Activated gamma-delta T cell treated with anti-CD3 and anti-CD28 coated beads, Interleukin-2, amount 50 U/mL, for 16 hours (primary cell): ENCODE measurements at regions not wholly inside any gene's neighbourhood (a gene's known extent, or its start where the extent isn't known, plus 50 kb on each side); places are given as distances from the start of the nearest gene placed in this dataset.
A peak's percentile ranks its signal among the peaks of the same experiment; 100 is the strongest.

ENCODE experiments used
- DNase-seq: peaks from one replicate; pipeline ENCODE4 v3.0.0-alpha.2; 2020; ENCODE audit warnings: low read depth

DNA sequence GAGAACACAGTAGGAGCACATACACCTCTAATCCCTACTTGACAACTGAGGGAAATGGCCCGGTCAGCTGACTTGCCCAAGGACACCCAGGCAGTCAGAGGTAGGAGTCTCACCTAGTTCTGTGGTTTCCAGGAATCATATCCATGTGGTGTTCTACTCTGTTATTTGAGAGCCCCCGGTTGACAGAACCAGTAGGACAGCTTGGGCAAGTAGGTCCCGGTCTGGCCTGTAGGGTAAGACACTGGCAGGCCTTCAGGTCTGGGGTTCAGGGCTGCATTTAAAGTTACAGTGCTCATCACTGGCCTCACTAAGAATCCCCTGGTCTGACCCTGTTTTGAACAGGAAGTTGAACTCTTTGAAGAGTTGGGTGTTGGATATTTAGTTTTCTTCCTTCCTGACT is 476.1 kb downstream of the SHQ1 start:
- no peak for DNase-seq

DNA sequence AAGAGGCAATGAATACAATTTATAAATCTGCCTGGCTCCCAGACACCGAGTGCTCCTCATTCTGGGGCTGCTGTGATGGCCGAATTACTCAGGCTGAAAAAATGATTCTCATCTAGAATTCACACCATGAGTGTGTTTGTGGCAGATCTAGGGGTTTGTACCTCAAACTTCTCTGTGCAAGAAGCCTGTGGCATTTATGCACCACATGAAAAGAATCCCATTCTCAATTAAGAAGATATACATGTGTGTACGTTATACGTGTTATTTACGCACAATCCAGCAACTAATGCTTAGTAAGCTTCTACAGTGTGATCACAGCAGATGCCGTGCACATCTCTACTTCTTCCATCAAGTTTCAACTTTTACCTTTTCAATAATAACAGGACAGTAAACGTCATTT is 476.8 kb downstream of the SHQ1 start:
- no peak for DNase-seq

DNA sequence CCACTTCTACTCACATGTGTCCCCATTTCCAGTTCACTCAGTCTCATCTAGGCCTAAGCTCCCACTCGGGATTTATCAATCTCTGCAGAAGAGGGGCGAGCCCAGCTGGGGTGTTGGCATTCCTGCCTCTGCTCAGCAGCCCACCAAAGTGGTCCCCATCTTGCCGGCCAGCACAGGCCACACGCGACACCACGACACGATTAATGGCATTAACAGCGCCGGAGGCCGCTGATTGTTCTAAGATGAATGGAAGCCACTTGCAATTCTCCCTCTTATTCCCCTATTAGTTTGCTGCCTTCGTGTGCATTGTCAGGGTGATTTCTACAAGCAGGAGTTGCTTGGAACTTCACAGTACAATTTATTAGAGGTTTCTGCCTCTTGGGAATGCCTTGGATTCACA is 477.3 kb downstream of the SHQ1 start:
- no peak for DNase-seq

DNA sequence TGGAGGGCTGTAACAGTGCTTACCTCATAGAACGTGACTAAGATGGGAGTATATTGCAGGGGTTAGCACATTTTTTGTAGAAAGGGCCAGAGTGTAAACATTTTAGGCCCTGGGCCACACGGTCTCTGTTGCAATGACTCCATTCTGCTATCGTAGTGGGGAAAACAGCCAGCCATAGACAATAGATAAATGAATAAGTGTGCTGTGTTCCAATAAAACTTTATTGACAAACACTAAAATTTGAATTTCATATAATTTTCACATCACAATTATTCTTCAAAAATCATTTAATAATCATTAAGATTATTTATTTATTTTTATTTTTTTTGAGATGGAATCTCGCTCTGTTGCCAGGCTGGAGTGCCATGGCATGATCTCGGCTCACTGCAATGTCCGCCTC is 478.6 kb downstream of the SHQ1 start:
- no peak for DNase-seq

DNA sequence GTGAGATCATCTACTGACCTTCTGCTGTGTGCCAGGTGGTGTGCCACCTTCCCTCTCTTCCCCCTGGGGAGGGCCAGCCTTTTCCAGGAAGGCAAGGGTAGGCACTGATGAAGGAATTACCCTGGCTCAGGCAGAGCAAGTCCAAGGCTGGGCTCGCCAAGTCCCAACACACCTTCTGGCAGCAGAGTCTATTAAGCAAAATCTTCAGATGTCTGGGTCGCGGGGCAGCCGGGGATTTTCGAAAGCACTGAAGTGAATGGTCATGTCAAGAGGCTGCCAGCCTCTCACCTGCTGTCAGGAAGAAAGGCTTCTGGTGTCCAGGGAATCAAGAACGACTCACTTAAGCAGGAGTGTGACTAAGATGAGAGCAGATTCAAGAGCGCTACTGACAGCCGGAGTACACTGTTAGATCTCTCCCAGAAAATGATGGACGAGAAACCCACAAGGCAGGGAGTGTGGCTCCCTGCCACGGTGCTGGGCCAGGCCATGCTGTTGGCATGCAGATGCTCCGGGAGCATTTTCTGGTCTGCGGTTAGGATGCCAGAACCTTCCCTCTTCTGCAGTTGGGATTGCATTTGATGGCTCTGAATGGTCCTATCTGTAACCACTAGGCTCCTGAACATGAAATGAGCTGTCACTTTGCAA is 479.8 kb downstream of the SHQ1 start:
- no peak for DNase-seq

DNA sequence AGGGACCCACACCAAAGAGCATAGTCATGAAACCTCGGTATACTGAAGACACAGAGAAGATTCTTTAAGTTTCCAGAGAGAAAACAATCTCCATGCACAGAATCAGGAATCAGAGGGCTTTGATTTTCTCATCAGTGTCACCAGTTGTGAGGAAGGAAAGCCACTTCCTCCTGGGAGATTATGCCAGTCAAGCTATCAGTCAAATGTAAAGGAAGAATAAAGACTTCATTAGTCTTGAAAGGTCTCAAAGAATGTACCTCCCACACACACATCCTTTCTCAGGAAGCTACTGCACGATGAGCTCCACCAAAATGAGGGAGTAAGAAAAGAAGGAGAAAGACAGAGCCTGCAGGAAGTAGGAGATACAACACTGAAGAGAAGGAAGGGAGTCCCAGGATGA is 486.3 kb downstream of the SHQ1 start:
- DNase-seq: no peak

DNA sequence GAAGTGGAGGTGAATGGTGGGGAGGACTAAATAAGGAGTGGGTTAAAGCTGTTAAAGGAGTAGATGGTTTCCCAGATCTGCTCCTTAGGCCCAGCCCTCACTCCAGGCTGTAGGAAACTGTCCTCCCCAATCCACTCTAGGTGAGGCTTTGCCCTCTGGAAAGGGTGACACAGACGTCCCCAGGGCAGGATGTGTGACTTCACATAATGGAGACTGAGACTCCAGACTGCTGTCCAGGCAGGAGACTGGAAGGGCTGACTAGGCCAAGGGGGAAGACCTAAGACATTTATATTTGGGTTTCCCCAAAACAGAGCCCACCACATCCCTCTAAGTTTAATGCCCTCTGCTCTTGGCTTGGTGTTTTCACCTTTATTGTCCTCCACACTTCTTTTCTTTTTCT is 488.5 kb downstream of the SHQ1 start:
- no peak for DNase-seq

DNA sequence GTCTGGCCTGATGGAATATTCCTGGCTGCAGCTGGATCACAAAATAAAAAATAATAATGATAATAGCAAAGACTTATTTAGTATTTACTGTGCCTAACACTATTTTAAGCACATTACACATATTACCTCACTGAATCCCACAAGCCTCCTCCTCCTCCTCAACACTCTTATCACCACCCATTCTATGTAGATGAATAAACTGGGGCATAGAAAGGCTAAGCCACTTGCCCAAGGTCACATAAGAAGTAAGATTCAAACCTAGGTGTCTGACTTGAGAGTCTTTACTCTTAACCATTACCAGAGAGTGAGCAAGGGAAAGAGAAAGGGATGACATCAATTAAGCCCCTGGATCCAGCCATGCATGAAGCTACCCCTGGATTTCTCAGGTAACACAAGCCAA is 493.1 kb downstream of the SHQ1 start:
- DNase-seq: no peak

DNA sequence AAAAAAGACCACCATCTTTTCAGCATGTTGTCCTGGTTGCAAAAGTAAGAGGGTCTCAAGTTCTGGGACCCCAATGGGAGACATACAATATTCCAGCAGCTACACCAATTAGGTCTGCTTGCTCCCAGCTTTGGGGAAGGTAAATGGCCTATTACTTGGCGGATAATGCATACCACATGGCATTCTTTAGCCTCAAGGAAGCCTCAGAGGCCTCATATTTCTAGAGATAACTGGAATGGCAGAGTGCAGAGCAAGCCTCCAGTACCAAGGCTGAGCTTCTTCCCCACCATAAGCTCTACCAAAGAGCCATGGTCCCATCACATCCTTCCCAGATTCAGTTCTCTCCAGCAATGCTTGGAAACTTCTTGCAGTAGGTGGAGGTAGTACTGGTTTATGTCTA is 493.8 kb downstream of the SHQ1 start:
- no peak for DNase-seq

DNA sequence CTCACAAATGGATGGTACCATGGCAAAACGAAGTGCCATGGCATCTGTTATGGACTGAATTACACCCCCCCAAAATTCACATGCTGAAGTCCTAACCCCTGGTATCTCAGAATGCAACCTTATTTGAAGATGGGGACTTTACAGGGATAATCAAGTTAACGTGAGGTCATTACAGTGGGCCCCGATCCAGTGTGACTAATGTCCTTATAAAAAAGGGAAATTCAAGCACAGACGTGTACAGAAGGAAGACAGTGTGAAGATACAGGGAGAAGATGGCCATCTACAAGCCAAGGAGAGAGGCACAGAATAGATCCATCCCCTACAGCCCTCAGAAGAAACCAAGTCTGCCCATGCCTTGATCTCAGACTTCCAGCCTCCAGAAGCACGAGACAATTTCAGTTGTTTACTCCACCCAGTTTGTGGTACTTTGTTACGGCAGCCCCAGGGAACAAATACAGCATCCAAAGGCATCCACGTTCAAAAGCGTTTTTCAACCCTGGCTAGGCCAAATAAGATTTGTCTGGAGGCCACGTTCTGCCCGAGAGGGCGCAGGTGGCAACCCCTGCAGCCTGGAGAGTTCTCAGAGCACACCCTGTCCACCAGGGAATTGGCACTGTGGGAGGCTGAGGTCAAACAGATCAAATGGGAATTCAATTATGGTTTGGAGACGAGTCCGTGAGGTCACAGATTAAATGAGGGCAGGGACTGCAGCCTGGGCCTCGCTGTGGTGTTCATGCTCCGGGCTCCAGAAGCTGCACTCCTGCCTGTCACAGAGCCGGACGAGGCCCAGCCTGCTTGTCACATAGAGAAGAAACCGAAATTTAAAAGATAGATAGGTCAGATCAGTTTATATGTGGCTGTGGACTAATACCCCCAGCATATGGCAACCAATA is 494.8 kb downstream of the SHQ1 start:
- no peak for DNase-seq

DNA sequence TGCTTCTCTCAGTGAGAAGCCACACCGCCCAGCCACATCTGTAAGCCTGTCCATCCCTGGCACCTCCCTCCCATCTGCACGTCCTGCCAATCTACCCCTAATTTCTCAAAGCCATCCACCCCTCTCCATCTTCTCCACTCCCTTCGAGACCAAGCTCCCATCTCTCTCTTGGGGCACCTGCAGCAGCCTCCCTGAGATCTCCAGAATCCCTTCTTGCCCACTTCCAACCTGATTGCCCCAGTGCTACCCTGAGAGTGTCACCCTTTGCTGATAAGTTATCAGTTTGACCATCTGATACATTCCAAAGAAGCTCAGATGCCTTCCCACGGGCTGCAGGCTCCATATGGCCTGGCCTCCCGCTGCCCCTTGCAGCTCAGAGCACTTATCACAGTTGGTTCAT is 496.1 kb downstream of the SHQ1 start:
- DNase-seq: no peak

DNA sequence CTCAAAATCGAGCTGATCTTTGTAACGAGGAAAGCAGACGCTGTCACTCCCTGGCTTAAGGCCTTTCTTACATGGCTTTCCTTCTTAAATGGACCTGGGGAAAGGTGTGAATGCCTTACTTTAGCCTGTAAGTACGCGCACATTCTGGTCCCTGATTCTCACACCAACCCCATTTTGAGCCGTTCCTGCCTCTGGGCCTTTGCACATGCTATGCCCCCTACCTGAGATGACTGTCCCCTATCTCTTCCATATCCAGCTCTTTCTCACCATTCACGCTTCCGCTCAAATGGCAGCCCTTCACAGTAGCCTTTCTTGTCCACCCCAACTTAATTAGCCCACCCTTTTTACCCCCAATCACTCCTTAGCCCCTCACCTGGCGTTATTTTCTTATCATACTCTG is 496.7 kb downstream of the SHQ1 start:
- no peak for DNase-seq

DNA sequence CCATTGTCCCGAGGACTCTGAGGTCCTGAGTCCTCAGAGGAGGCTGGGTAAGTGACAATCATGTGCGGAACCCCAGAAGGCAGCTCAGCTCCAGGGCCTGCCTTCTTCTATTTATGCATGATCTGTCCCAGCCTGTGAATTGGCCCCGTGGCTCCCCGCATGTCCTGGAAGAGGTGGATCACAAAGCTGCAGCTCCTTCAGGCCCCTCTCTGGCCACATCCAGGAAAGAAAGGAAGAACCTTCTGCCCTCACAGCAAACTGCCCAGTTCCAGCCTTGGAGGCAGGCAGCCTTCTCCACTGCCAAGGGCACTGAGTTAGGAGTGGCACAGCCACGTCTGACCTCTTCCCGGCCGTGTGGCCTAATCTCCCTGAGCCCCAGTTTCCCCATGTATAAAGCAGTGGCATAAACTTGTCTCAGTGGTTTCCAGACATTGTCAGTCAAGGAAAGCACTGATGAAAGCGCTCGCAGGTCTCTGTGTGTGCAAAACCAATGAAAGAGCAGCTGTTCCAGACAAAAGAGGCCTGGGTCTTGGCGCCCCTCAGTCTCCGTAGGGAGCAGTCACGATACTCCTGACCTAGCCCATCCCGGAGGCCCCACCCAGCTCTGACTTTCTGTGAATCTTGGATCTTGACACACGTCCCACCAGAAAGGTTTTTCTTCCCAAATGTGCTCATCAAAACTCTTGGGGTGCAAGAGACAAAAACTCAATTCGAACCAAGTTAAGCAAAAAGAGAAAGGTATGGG is 497.3 kb downstream of the SHQ1 start:
- DNase-seq: no peak

DNA sequence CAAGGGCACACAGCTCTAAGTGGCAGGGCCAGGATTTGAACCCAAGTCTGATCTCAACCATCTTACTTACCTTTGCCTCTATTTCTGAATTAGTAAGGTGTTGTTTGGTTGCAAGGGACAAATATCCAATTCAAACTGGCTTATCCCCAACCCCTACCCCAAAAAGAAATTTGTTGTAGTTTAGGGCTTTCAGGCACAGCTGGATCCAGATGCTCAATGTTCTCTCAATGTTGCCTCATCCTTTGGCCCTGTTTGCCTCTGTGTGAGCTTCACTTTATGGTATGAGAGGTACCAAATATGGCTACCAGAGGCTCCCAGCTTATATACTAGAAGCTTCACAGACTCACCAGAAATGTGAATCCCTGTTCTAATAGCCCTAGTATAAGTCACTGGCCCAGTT is 499.9 kb downstream of the SHQ1 start:
- DNase-seq: no peak

DNA sequence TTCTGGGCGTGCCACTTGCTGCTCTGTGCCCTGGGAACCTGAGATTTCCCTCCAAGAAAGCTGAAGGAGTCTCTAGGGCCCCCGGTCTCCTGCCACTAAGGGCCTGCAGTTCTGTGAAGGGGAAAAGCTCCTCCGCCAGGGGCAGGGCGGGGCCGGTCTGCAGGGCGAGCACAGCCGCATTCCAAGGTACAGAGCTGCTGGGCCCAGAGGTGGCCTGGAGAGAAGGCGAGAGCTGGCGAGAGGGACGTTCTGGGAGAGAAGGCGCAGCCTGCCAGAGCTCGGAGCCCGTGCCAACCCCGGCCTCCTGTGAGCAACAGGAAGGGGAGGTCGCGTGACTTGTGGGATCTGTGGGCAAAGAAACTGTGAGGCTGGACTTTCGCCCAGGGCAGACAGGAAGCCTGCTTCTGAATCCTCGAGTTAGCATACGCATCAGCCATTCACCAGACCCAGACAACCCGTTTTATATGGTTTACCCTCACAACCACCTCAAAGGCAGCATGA is 500.4 kb downstream of the SHQ1 start:
- DNase-seq: peak; percentile 19

DNA sequence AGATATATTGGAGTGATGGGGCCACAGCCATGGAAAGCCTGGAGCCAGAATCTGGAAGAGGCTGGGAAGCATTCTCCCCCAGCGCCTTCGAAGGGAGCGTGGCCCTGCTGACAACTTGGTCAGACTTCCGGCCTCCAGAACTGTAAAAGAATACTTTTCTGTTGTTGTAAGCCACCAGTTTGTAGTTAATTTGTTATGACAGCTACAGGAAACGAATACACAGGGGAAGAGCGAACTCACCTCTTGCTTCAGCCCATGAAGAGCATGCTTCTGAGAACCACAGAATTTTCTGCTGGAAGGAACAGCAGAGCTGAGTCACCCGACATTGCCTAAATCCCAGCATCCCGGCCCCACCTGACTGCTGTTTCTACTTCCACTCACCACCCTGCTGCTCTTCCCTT is 501.7 kb downstream of the SHQ1 start:
- DNase-seq: no peak

DNA sequence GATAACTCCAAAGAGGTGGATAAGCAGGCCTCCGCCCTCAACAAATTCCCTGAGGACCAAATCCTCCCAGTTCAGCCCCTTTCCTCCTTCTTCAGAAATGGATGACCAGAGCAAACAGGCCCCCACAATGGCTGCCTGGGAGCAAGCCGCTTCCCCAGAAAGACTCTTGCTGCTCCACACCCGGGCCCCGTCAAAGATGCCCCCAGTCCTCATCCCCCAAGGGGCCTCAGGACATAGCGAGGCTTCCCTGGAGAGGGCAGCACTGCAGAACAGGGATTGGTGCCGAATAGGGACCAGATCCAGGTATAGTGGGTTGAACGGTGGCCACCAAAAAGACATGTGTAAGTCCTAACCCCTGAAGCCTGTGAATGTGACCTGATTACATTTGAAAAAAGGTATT is 502.3 kb downstream of the SHQ1 start:
- DNase-seq: no peak

DNA sequence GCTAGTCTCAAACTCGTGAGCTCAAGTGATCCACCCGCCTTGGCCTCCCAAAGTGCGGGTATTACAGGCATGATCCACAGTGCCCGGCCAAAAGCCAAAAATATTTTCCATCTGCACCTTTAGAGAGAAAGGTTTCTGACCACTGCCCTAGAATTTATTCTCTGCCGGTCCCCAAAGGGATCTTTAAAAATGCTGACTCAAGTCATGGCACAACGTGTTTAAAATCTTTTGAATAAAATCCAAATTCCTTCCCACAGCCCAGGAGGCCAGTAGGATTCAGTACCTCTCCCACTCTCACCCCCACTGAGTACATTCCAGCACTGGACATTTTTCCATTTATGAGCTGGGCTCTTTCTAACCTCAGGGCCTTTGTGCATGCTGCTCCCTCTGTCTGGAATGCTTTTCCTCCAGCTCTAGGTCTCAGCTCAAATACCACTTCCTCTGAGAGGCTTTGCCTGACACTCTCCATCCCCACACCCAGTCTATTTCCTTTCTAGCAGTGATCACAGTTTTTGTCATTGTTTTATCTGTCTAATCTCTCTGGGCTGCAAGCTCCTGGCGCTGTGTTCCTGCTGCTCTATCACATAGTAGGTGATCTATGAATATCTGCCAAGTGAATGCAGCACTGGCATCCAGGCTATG is 502.9 kb downstream of the SHQ1 start:
- DNase-seq: no peak

DNA sequence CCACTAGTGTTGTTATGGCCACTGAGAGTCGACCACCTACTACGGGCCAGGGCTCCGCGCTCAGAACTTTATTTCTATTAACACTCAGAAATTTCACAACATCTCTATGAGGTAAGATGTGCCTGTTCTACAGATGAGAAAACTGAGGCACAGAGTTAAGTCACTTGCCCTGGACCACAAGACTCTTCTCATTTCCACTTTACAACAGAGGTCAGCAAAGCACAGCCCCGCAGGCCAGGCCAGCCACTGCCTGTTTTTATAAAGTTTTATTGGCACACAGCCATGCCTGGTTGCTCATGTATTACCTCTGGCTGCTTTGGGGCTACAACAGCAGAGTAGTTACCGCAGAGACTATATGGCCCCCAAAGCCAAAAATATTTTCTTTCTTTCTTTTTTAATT is 503.6 kb downstream of the SHQ1 start:
- no peak for DNase-seq

DNA sequence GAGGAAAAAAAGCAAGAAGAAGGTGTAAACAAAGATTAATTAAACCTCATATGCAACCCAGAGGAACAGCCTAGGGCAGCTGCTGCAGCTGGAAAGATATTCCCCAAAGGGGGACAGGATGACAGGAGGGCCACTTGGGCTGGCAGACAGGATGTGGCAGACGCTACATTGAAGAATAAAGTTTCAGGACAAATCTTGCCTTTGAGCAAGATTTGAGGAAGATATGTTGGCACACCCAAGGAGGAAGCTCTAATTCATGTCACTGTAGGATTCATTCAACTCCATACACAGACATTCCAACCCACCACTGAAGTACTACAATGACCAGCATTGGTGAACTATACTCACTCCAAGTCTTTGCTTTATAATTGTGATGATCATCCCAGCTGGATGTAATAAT is 504.0 kb downstream of the SHQ1 start:
- no peak for DNase-seq

DNA sequence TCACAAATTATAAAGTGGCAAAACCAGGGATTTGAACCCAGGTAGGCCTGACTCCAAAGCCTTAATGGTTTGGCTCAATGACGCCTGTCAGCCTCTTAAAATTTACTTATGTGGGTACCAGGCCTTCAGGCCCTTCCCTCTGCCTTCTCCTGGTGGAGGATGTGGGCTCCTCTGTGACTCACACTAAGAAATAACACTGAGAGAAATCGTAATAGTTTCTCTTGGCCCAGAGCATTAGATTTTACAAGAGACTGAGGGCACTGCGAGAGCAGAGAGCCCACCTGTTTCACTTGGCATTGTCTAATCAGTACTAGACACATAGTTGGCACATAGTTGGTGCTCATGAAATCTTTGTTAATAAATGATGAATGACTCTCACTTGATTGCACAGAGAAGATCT is 505.2 kb downstream of the SHQ1 start:
- DNase-seq: no peak

DNA sequence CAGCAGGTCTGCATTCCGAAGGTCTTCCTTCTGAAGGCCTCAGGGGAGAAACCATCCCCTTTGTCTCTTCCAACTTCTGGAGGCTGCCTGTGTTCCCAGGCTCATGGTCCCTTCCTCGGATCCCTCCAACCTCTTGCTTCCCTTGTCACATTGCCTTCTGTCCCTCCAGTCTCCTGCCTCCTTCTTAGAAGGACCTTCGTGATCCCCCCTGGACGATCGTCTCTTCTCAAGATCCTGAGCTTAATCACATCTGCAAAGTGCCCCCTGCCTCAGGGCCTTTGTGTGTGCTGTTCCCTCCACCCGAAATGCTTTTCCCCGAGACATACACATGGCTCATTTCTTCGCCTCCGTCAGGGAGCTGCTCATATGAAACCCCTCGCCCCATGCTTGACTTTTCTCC is 505.8 kb downstream of the SHQ1 start:
- DNase-seq: no peak
